Common myeloid progenitor, CD34-positive (primary cell): ENCODE measurements at regions not wholly inside any gene's neighbourhood (a gene's known extent, or its start where the extent isn't known, plus 50 kb on each side); places are given as distances from the start of the nearest gene placed in this dataset.

Experiments
- CTCF ChIA-PET: fragments of 350-600 bp; sonication (Branson Sonifier 250); formaldehyde crosslinking; loops from one replicate; lab custom pipeline; 2021; ENCODE audit warnings: antibody characterized with exemption; lab: Charles Lee
- POLR2A ChIA-PET: fragments of 350-600 bp; sonication (Branson Sonifier 250); formaldehyde crosslinking; loops from one replicate; lab custom pipeline; 2021; ENCODE audit warnings: antibody characterized with exemption; lab: Charles Lee
- DNase-seq, 3 donors: peaks; one replicate each; pipeline versions ENCODE4 v3.0.0 to v3.0.0-alpha.2; 2013
- H3K27ac ChIP-seq, 2 experiments: 1 replicate in 1 of 2; 2 replicates in 1 of 2; pipeline ENCODE4 v1.7.0; 2013; ENCODE audit warnings: inconsistent platforms in 2 of 2, low read length in 2 of 2, mild to moderate bottlenecking in 2 of 2, low read depth in 1 of 2, moderate library complexity in 1 of 2; ENCODE audit not compliant: severe bottlenecking in 2 of 2, insufficient read depth in 1 of 2, poor library complexity in 1 of 2
- H3K27me3 ChIP-seq, 5 experiments: replicated peaks in 2 of 5; 1 replicate in 3 of 5; 2 replicates in 2 of 5; pipeline versions ENCODE4 v1.6.1 to v1.7.0; 2013; ENCODE audit warnings: low read length in 4 of 5, mild to moderate bottlenecking in 2 of 5, moderate library complexity in 2 of 5, inconsistent platforms in 1 of 5; ENCODE audit not compliant: insufficient read depth in 5 of 5, control insufficient read depth in 4 of 5
- H3K36me3 ChIP-seq, 4 experiments: 1 replicate in 2 of 4; 2 replicates in 2 of 4; pipeline versions ENCODE4 v1.6.1 to v1.7.0; 2013; ENCODE audit warnings: low read length in 3 of 4, control low read depth in 1 of 4, mild to moderate bottlenecking in 1 of 4; ENCODE audit not compliant: control insufficient read depth in 4 of 4, insufficient read depth in 4 of 4
- H3K4me1 ChIP-seq, 4 experiments: 1 replicate in 3 of 4; 2 replicates in 1 of 4; pipeline versions ENCODE4 v1.6.1 to v1.7.1; 2013; ENCODE audit warnings: low read length in 3 of 4, mild to moderate bottlenecking in 3 of 4, control low read depth in 1 of 4, inconsistent platforms in 1 of 4, moderate library complexity in 1 of 4; ENCODE audit not compliant: control insufficient read depth in 4 of 4, insufficient read depth in 4 of 4; ENCODE audit errors: control extremely low read depth in 1 of 4
- H3K4me3 ChIP-seq, 7 experiments: 1 replicate in 4 of 7; 2 replicates in 3 of 7; pipeline versions ENCODE4 v1.5.1 to v1.7.0; 2013; ENCODE audit warnings: mild to moderate bottlenecking in 7 of 7, low read length in 6 of 7, moderate library complexity in 6 of 7, inconsistent platforms in 2 of 7, low read depth in 2 of 7, control low read depth in 1 of 7; ENCODE audit not compliant: insufficient read depth in 4 of 7, control insufficient read depth in 1 of 7; ENCODE audit errors: extremely low read depth in 1 of 7
- H3K9me3 ChIP-seq, 5 experiments: 1 replicate in 4 of 5; 2 replicates in 1 of 5; pipeline versions ENCODE4 v1.6.1 to v1.7.1; 2013; ENCODE audit warnings: low read length in 4 of 5, mild to moderate bottlenecking in 2 of 5, inconsistent platforms in 1 of 5, low read depth in 1 of 5, moderate library complexity in 1 of 5; ENCODE audit not compliant: control insufficient read depth in 4 of 5, insufficient read depth in 2 of 5; ENCODE audit errors: control extremely low read depth in 1 of 5
- WGBS: methylation state at CpG from one replicate; pipeline ENCODE4 v1.1.5; 2013; ENCODE audit not compliant: insufficient coverage; 5-methylcytosine and 5-hydroxymethylcytosine counted together

DNA sequence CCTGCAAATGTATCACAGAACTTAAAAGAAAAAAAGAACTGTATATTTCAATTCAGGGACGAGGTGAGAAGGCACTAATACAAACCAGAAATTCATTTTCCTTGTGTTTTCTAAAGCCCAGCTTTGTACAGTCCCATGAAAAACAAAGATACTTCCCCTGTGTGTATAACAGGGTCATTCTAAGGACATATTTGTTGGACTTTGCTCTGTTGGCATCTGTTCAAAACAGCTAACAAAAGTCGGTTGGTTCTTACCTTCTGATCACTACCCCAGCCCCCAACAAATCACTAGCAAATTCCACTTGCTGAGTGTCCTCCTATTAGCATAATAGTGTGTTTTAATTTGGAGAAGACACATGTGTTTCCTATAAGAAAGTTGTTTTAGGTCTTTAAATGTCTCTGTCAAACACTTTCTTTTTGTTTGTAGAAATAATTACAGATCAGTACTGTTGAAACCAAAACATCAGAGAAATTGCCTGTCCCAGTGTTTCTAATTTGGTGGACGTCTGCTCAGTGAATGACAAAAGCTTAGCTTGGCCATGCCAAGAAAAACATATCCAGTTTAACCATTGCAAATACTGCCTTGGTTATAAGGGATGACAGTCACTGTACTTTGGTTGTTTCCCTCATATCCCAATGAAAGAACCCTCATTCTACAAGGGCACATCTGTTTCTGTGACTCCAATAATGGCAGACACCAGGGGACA, 480.5 kb downstream of the EBF1 start:
- no peak overlapping the region for H3K27ac ChIP-seq
- DNase-seq, result no peak
- no peaks in the 10 kb centered on the region for H3K27me3 ChIP-seq
- CTCF ChIA-PET, result no interaction called here
- peaks cover 0 to 6% (median 2%) of the 10 kb centered on the region in 4 experiments for H3K4me1 ChIP-seq
- POLR2A ChIA-PET, result no interaction called here
- WGBS, result 94% methylated on average over 2 of the region's 3 CpGs
- H3K4me3 ChIP-seq, result no peak overlapping the region
- H3K9me3 ChIP-seq, result no peaks in the 10 kb centered on the region
- no peaks in the 10 kb centered on the region for H3K36me3 ChIP-seq

DNA sequence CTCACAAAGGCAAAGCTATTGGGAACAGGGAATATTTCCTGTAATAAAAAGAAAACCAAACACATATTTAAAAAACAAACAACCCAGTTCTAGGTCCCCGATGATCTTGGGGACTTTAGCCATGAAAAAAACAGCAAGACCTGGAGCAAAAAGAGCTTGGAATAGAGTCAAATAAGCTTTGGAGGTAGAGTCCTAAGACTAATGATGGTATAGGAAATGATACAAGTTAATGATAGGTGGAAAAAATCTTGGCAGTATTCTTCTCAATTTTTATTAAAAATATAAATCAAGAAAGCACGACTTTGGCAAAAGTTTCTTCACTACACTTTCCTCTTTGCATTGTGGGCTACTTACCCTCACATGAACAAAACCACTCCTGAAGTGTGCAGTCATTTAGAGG, 481.5 kb downstream of the EBF1 start:
- POLR2A ChIA-PET, result no interaction called here

DNA sequence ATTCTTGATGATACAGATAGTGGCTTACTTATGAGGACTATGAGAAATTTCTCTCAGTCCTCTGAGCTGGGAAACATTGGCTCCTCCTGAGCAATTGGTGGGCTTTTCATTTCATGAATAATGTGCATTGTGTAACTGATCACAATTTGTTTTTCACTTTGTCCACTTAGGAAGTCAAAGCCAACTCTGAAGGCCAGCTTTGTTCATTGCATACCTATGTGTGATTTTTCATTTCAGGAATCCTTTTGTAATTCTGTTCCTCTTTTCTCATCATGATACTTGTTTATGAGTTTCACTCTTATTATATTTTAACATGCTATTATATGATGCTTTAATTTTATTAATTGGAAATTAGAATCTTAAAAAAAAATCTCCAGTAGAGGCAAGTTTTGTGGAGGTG, 483.0 kb downstream of the EBF1 start:
- Histone ChIP-seq H3K36me3 (no peaks in the 10 kb centered on the region), H3K27me3 (no peaks in the 10 kb centered on the region), H3K4me3 (no peak overlapping the region), H3K9me3 (no peaks in the 10 kb centered on the region), H3K4me1 (peaks cover 0 to 6% (median 2%) of the 10 kb centered on the region in 4 experiments), H3K27ac (no peak overlapping the region)
- no peak for DNase-seq
- ChIA-PET CTCF (interaction anchor here (1.2 kb wide), 1 partner anchor 17 kb away, joined by 3 read pairs; no protein-coding TSS in a partner anchor), POLR2A (no interaction called here)

More for the DNA sequence above, 481.5 kb downstream of the EBF1 start:
- no peaks in the 10 kb centered on the region for H3K9me3 ChIP-seq
- H3K36me3 ChIP-seq, result no peaks in the 10 kb centered on the region
- WGBS, result no CpG with 5 or more reads among the region's 2 CpGs
- H3K4me3 ChIP-seq, result no peak overlapping the region
- CTCF ChIA-PET, result no interaction called here
- DNase-seq, result no peak
- H3K27me3 ChIP-seq, result no peaks in the 10 kb centered on the region
- H3K27ac ChIP-seq, result no peak overlapping the region
- H3K4me1 ChIP-seq, result peaks cover 0 to 6% (median 2%) of the 10 kb centered on the region in 4 experiments

DNA sequence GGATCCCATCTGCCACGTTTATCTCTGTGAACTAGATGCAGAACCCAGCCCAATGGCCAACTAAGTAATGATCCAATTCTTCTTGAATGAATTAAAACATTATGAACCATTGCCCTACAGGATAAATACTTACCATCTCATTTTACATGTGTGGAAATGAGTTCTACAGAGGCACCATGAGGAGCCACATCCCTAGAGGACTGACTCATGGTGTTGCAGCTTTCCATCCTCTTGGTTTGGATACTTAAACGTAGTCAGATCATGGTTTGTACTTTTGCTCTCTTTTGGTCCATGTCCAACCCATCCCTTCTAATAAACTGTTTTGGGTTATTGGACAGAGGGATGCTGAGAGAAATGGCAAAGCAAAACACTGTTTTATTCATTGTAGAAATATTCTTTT, 484.8 kb downstream of the EBF1 start:
- Histone ChIP-seq H3K4me3 (no peak overlapping the region), H3K27me3 (no peaks in the 10 kb centered on the region), H3K27ac (no peak overlapping the region), H3K4me1 (peaks cover 0 to 6% (median 2%) of the 10 kb centered on the region in 4 experiments), H3K36me3 (no peaks in the 10 kb centered on the region), H3K9me3 (no peaks in the 10 kb centered on the region)
- DNase-seq, result no peak
- ChIA-PET CTCF (no interaction called here), POLR2A (no interaction called here)
- no CpG with 5 or more reads among the region's 2 CpGs for WGBS

DNA sequence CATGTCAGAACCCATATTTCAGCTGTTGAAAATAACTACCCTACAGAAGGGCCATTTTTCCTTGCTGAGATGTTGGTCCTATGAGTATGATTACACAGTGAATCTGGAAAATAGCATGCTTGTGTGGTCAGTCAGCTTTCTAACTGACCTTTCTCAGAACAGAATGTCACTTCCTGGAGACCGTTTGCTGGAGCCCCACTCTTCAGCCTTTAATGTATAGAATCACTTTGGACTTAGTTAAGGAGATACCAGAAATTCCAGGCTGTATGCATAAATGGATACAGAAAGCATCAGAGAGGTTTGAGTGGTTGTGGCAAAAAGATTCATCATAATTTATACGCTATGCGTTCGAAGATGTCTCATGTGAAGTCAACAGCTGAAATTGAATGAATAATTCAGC, 488.1 kb downstream of the EBF1 start:
- WGBS, result 96% methylated on average over 3 of the region's 4 CpGs
- H3K4me3 ChIP-seq, result no peak overlapping the region
- H3K9me3 ChIP-seq, result no peaks in the 10 kb centered on the region
- POLR2A ChIA-PET, result no interaction called here
- H3K4me1 ChIP-seq, result peaks cover 0 to 3% (median 0%) of the 10 kb centered on the region in 4 experiments
- H3K36me3 ChIP-seq, result no peaks in the 10 kb centered on the region
- CTCF ChIA-PET, result no interaction called here
- no peaks in the 10 kb centered on the region for H3K27me3 ChIP-seq
- no peak overlapping the region for H3K27ac ChIP-seq
- no peak for DNase-seq

DNA sequence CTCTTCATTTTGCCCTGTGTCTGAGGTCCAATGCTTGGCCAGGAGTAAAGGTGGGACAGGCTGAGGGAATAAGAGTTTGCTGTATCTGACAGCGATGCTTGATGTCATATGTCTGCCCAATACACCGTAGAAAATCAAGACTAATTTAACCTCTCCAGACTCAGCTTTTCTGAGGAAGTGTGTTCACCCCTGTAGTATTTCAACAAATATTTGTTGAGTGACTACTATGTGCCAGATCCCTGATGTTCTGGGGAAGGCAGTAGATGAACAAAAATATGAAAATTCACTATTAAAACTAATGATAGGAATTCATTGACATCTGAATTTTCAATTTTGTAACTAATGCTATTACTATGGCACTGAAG, 489.7 kb downstream of the EBF1 start:
- H3K4me3 ChIP-seq, result no peak overlapping the region
- no CpG with 5 or more reads among the region's 2 CpGs for WGBS
- no peaks in the 10 kb centered on the region for H3K36me3 ChIP-seq
- no peaks in the 10 kb centered on the region for H3K9me3 ChIP-seq
- no peak overlapping the region for H3K27ac ChIP-seq
- DNase-seq, result no peak
- H3K27me3 ChIP-seq, result no peaks in the 10 kb centered on the region
- ChIA-PET POLR2A (no interaction called here), CTCF (no interaction called here)
- no peaks in the 10 kb centered on the region for H3K4me1 ChIP-seq

DNA sequence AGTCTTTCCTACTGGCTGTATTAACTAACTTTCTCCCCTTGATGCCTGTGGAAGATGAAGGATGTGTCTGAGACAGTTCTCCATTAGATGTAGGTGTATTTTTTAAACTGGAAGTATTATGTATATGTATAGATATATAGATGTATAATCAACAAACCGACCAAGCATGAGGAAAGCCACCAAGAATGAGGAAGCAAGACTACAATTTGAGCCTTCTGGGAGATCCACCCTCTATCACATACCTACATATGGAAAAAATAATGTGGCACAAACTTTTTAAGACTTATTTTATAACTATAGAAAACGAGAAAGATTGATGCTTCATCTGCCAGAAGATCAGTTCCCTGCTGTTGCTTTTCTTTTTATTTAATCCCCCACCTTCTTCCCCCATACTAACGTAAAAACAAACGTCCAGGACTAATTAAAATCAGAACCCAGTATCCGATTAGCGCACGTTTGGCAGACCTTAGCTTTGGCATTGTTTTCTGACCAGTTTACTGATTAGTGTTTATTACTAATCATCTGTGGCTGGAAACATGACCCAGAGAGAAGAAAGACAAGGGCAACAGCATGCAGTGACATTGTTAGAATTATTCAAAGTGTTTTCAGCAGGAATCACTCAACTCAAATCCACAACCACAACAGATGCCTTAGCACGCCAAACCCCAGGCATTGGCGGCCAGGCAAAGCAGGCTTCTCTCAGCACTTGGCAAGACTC, 490.2 kb downstream of the EBF1 start:
- Histone ChIP-seq H3K27ac (no peak overlapping the region), H3K4me1 (no peaks in the 10 kb centered on the region), H3K4me3 (no peak overlapping the region), H3K9me3 (no peaks in the 10 kb centered on the region), H3K27me3 (no peaks in the 10 kb centered on the region), H3K36me3 (no peaks in the 10 kb centered on the region)
- DNase-seq, result no peak
- CTCF ChIA-PET, result no interaction called here
- 92% methylated on average over 8 of the region's 9 CpGs for whole genome bisulfite sequencing
- POLR2A ChIA-PET, result no interaction called here
